Bronchial epithelial cell (primary cell): ENCODE measurements at regions not wholly inside any gene's neighbourhood (a gene's known extent, or its start where the extent isn't known, plus 50 kb on each side); places are given as distances from the start of the nearest gene placed in this dataset.

ENCODE experiments used
- DNase-seq: peaks from one replicate; pipeline ENCODE4 v3.0.0-alpha.2; 2010; ENCODE audit warnings: low read depth
- FAIRE-seq: peaks from 2 replicates; lab custom pipeline; 2011; peaks lifted over from hg19 to GRCh38; lab: Jason Lieb, UNC
- H3K27me3 ChIP-seq: 2 replicates; pipeline ENCODE4 v1.5.1; 2011; ENCODE audit warnings: low read length; ENCODE audit not compliant: control insufficient read depth, insufficient read depth
- H3K36me3 ChIP-seq: 2 replicates; pipeline ENCODE4 v1.5.1; 2011; ENCODE audit warnings: low read length; ENCODE audit not compliant: control insufficient read depth, insufficient read depth
- H3K4me3 ChIP-seq: 2 replicates; pipeline ENCODE4 v1.5.1; 2011; ENCODE audit warnings: mild to moderate bottlenecking, low read depth, low read length, control low read depth
- CTCF ChIP-seq: IDR thresholded peaks from 2 replicates; pipeline ENCODE4 v1.5.1; 2011; ENCODE audit warnings: mild to moderate bottlenecking, moderate library complexity, low read length, control low read depth, inconsistent platforms; ENCODE audit not compliant: insufficient read depth, severe bottlenecking

DNA sequence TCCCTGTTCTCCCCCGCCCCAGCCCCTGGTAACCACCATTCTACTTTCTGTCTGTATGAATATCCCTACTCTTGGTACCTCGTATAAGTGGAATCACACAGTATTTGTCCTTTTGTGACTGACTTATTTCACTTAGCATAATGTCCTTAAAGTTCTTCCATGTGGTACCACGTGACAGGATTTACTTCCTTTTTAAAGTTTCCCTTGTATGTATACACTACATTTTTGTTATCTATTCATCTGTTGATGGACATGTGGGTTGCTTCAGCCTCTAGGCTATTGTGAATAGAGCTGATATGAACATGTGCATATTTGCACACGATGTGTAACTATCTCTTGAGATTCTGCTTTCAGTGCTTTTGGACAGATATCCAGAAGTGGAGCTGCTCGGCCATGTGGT, 59.6 kb upstream of the GJB6 start:
- no peak for TF ChIP-seq CTCF
- H3K27me3 ChIP-seq: no peaks in the 10 kb centered on the region
- FAIRE-seq (no peak), DNase-seq (no peak)
- no peak overlapping the region for H3K4me3 ChIP-seq
- H3K36me3 ChIP-seq: no peaks in the 10 kb centered on the region

DNA sequence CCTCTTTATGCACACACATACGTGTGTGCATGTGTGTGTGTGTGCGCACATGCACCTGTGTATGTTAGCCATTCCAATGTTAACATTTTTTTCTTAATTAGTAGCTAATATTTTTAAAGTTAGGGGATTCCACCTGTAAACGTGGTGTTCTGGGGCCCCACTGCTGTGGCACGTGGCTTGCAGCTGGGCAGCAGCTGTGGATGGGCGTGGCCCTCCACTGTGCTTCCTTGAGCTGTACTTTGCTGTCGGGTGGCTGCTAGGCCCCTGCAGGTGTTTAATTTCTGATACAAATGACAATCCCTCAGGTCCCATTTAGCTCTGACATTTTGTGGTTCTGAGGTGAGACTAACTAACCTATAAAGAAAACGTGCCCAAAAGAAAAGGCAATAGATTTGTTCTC, 58.9 kb upstream of the GJB6 start:
- DNase-seq: no peak
- FAIRE-seq: no peak
- Histone ChIP-seq H3K36me3 (no peaks in the 10 kb centered on the region), H3K4me3 (no peak overlapping the region), H3K27me3 (no peaks in the 10 kb centered on the region)
- no peak for TF ChIP-seq CTCF

- H3K4me3 ChIP-seq: no peak overlapping the region
- no peaks in the 10 kb centered on the region for H3K27me3 ChIP-seq
- no peaks in the 10 kb centered on the region for H3K36me3 ChIP-seq
- no peak for DNase-seq
- FAIRE-seq: peak; percentile 68
- no peak for TF ChIP-seq CTCF
Observed at GRCh38 chr13:20288561-20288960, 56.4 kb upstream of the GJB6 start.

- Histone ChIP-seq H3K4me3 (no peak overlapping the region), H3K27me3 (no peaks in the 10 kb centered on the region), H3K36me3 (no peaks in the 10 kb centered on the region)
- DNase-seq: no peak
- no peak for FAIRE-seq
- no peak for TF ChIP-seq CTCF
Observed at GRCh38 chr13:20287976-20288375, 55.9 kb upstream of the GJB6 start.

DNA sequence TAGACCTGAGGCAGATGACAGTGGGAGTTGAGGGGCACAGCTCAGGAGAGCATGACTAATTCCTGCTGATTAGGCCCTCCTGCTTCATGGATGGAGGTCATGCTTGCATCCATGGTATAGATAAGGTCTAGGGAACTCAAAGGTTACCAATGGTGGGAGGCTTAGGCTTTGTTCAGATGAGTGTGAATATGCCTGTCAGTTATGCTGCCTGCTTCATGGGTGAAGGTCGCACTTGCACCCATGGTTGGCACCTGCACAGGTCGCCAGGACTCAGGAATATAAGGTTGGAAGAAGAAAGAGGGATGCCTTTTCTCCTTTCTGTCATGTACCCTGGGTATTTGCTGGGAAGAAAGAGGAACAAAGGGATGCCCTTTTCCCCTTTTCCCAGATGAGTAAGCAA, 53.4 kb upstream of the GJB6 start:
- TF ChIP-seq CTCF: no peak
- H3K36me3 ChIP-seq: no peaks in the 10 kb centered on the region

More for the DNA sequence above, 53.4 kb upstream of the GJB6 start:
- DNase-seq (no peak), FAIRE-seq (no peak)
- H3K4me3 ChIP-seq: no peak overlapping the region
- no peaks in the 10 kb centered on the region for H3K27me3 ChIP-seq
